ENCODE measurements at regions not wholly inside any gene's neighbourhood (a gene's known extent, or its start where the extent isn't known, plus 50 kb on each side); places are given as distances from the start of the nearest gene placed in this dataset.
"Not testable (repeated sequence)": the region's sequence is repeated elsewhere in the genome, so short reads cannot be mapped to it uniquely, and the experiment has no call there.

DNA sequence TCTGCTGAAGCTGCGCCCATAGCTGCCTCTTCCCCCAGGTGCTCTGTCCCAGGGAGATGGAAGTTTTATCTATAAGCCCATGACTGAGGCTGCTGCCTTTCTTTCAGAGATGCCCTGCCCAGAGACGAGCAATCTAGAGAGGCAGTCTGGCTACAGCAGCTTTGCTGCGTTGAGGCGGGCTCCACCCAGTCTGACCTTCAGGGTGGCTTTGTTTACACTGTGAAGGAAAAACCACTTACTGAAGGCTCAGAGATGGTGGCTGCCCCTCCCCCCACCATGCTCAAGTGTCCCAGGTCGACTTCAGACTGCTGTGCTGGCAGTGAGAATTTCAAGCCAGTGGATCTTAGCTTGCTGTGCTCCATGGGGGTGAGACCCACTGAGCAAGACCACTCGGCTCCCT, 1029.9 kb upstream of the COX7C start:
- DNase-seq; H3K4me3 Mint-ChIP-seq; ATAC-seq; H3K4me1 Mint-ChIP-seq (ENCODE audit: low read depth); H3K36me3 Mint-ChIP-seq (ENCODE audit: insufficient read depth); H3K27me3 Mint-ChIP-seq (ENCODE audit: low read depth): not testable (repeated sequence)
- peaks cover 17% of the 10 kb centered on the region for H3K9me3 Mint-ChIP-seq

DNA sequence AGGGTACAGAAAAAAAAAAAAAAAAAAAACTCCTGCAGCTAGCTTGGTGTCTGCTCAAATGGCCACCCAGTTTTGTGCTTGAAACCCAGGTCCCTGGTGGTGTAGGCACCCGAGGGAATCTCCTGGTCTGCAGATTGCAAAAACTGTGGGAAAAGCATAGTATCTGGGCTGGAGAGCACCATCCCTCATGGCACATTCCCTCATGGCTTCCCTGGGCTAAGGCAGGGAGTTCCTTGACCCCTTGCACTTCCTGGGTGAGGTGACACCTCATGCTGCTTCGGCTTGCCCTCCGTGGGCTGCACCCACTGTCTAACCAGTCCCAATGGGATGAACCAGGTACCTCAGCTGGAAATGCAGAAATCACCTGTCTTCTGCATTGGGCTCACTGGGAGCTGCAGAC, 1029.5 kb upstream of the COX7C start:
- H3K27me3 Mint-ChIP-seq (ENCODE audit: low read depth); DNase-seq; H3K4me3 Mint-ChIP-seq; H3K36me3 Mint-ChIP-seq (ENCODE audit: insufficient read depth); H3K4me1 Mint-ChIP-seq (ENCODE audit: low read depth); ATAC-seq: not testable (repeated sequence)
- peaks cover 17% of the 10 kb centered on the region for H3K9me3 Mint-ChIP-seq

DNA sequence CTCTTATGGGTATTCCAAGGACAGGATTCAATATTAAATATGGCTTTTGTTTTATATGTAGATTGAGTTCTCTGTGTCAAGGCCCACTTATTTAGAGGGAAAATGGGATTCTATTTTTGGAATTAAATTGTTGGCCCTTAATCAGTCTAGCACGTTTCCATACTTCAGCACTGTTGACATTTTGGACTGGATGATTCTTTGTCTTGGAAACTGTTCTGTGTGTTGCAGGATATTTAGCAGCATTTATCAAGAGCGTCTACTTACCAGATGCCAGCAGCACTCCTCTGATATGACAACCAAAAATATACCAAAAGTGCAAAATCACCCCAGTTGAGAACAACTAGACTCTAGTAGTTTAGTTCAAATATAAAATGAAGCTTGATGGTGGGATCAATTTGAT, 1027.0 kb upstream of the COX7C start:
- ATAC-seq: no peak
- DNase-seq: no peak

DNA sequence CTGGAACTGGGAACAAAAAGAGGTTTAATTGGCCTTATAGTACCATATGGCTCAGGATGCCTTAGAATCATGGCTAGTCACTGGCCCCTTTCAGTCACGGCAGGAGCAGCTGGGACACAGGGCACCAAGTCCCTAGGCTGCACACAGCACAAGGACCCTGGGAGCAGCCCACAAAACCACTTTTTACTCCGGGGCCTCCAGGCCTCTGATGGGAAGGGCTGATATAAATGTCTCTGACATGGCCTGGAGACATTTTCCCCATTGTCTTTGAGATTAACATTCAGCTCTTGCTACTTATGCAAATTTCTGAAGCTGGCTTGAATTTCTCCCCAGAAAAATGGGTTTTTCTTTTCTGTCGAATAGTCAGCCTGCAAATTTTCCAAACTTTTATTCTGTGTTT, 1026.4 kb upstream of the COX7C start:
- DNase-seq (no peak), ATAC-seq (no peak)
- Mint-ChIP-seq H3K4me1 (ENCODE audit: low read depth) (no peaks in the 10 kb centered on the region), H3K36me3 (ENCODE audit: insufficient read depth) (no peaks in the 10 kb centered on the region), H3K4me3 (no peak overlapping the region), H3K9me3 (peaks cover 6% of the 10 kb centered on the region), H3K27me3 (ENCODE audit: low read depth) (no peaks in the 10 kb centered on the region)

More for the DNA sequence above, 1027.0 kb upstream of the COX7C start:
- no peaks in the 10 kb centered on the region for H3K4me1 Mint-ChIP-seq (ENCODE audit: low read depth)
- no peaks in the 10 kb centered on the region for H3K27me3 Mint-ChIP-seq (ENCODE audit: low read depth)
- no peak overlapping the region for H3K4me3 Mint-ChIP-seq
- no peaks in the 10 kb centered on the region for H3K36me3 Mint-ChIP-seq (ENCODE audit: insufficient read depth)
- H3K9me3 Mint-ChIP-seq: peaks cover 6% of the 10 kb centered on the region

DNA sequence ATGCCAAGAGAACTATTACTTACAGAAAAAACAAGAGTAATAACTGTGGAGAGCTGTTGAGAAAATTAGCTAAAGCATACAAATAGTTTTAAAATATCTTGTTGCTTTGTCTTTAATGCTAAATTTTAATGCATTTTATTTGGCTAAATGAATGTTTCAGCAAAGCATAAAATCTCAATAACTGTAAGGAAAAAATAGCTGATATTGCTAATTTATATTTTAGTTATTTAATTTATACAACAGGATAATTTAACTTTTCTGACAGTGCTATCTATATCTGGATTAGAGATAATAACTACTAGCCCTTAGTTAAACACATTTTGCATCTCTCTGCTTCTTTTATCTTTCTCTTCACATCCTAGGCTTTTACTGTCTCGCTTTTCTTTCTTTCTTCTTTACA, 1014.9 kb upstream of the COX7C start:
- DNase-seq (no peak), ATAC-seq (no peak)
- Mint-ChIP-seq H3K27me3 (ENCODE audit: low read depth) (no peaks in the 10 kb centered on the region), H3K4me1 (ENCODE audit: low read depth) (no peaks in the 10 kb centered on the region), H3K36me3 (ENCODE audit: insufficient read depth) (no peaks in the 10 kb centered on the region), H3K4me3 (no peak overlapping the region), H3K9me3 (peaks cover 6% of the 10 kb centered on the region)

DNA sequence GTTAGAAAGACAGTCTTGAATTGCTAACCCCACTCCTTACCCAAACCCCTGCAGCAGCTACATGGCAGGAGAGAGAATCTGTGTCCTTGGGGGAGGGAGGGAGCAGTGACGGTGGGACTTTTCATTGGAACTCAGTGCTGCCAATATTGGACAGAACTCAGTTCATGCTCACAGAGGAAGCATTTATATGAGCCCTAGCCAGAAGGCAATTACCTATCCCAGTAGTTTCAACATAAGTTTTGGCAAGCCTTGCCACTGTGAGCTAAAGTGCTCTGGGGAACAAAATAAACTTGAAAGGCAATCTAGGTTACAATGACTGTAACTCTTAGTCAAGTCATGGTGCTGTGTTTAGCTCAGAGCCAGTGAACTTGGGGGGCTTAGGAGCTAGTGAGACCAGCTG, 1013.4 kb upstream of the COX7C start:
- Mint-ChIP-seq H3K4me3 (no peak overlapping the region), H3K27me3 (ENCODE audit: low read depth) (no peaks in the 10 kb centered on the region), H3K36me3 (ENCODE audit: insufficient read depth) (no peaks in the 10 kb centered on the region), H3K4me1 (ENCODE audit: low read depth) (no peaks in the 10 kb centered on the region), H3K9me3 (peaks cover 10% of the 10 kb centered on the region)
- ATAC-seq (no peak), DNase-seq (no peak)

DNA sequence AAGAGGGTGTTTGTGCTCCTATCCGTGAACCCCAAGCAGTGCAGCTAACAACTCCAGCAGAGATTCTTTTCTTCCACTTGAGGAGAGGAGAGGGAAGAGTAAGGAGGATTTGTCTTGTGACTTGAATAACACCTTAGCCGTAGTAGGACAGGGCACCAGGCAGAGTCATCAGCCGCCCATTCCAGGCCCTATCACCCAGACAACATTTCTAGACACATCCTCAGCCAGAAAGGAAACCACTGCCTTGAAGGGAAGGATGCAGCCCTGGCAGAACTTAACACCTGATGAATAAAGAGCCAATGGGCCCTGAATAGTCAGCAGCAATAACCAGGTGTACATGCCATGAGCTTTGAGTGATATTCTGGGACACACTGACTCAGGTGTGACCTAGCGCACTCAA, 1013.0 kb upstream of the COX7C start:
- Mint-ChIP-seq H3K27me3 (ENCODE audit: low read depth) (no peaks in the 10 kb centered on the region), H3K9me3 (peaks cover 10% of the 10 kb centered on the region), H3K4me1 (ENCODE audit: low read depth) (no peaks in the 10 kb centered on the region), H3K4me3 (no peak overlapping the region), H3K36me3 (ENCODE audit: insufficient read depth) (no peaks in the 10 kb centered on the region)
- DNase-seq: no peak
- no peak for ATAC-seq

DNA sequence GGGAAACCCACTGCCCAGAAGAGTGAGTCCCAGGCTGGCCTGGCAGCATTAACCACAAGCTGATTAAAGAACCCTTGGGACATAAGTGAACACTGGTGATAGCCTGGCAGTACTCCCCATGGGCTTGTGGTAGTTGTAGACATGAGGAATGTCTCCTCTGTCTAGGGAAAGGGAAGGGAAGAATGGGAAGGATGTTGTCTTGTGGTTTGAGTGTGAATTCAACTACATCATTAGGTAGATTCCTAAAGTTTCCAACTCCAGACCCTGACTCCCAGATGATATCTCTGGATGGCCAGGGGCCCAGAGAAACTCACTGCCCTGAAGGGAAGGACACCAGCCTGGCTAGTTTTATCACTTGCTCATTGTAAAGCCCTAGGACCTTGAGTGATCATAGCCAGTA, 1012.4 kb upstream of the COX7C start:
- Mint-ChIP-seq H3K27me3 (ENCODE audit: low read depth) (no peaks in the 10 kb centered on the region), H3K4me3 (no peak overlapping the region), H3K36me3 (ENCODE audit: insufficient read depth) (no peaks in the 10 kb centered on the region), H3K9me3 (peaks cover 10% of the 10 kb centered on the region), H3K4me1 (ENCODE audit: low read depth) (no peaks in the 10 kb centered on the region)
- DNase-seq (no peak), ATAC-seq (no peak)

DNA sequence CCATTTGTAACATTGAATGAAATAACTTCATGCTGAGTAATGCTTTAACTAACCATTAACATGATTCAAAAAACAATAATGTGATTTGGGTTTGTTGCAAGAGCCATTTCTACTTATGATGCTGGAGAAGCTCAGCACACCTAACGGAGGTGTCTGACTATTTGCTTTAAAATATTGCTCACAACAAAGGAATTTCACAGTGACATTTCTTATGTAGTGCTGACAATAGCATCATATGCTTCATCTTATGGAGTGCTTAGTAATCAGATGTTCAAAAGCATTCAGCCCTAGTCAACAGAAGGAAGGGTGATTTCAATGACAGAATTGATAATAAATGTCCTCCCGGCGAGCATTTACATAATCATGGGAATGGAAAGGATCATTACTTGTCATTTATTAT, 1003.3 kb upstream of the COX7C start:
- ATAC-seq: no peak
- H3K27me3 Mint-ChIP-seq (ENCODE audit: low read depth): no peaks in the 10 kb centered on the region
- H3K9me3 Mint-ChIP-seq: peaks cover 5% of the 10 kb centered on the region
- no peaks in the 10 kb centered on the region for H3K4me1 Mint-ChIP-seq (ENCODE audit: low read depth)
- no peak overlapping the region for H3K4me3 Mint-ChIP-seq
- DNase-seq: no peak
- no peaks in the 10 kb centered on the region for H3K36me3 Mint-ChIP-seq (ENCODE audit: insufficient read depth)

DNA sequence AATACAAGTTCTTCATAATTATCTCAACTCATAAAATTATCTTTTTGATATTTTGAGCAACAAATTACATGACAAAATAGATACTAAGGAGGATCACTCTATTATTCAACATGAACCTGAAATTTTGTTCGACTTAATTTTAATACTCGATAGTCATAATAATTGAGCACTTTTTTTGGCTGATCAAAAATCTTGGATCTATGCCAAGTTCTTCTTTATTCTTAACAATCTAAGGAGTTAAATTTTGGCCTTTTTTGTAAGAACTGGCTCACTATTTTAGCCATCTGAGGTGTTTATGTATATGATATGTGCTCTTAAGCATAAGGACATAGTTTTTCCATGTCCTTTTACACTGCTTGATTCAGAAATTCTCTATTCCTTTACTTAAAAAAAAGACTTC, 996.1 kb upstream of the COX7C start:
- no peak for ATAC-seq
- no peaks in the 10 kb centered on the region for H3K27me3 Mint-ChIP-seq (ENCODE audit: low read depth)
- H3K9me3 Mint-ChIP-seq: peaks cover 5% of the 10 kb centered on the region
- H3K4me1 Mint-ChIP-seq (ENCODE audit: low read depth): no peaks in the 10 kb centered on the region
- H3K4me3 Mint-ChIP-seq: no peak overlapping the region
- DNase-seq: no peak
- H3K36me3 Mint-ChIP-seq (ENCODE audit: insufficient read depth): no peaks in the 10 kb centered on the region

DNA sequence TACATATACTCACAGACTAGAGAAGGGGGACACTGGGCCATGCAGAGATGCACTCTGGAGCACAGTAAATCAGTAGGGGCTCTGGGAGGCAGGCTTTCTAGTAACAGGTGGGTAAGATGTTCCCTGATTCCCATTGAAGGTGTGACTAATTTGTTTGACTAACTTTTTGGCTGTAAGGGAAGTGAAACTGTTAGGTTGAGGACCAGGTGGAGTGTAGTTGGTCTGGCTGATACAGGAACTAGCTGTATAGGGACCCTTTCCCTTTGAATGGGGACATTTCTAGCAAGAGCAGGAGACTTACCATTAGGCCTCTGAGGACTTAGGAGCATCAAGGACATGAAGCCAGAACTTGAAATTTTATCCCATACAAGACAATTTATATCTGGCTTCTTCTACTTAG, 989.6 kb upstream of the COX7C start:
- Mint-ChIP-seq H3K4me1 (ENCODE audit: low read depth) (no peaks in the 10 kb centered on the region), H3K36me3 (ENCODE audit: insufficient read depth) (no peaks in the 10 kb centered on the region)
- ATAC-seq: no peak

DNA sequence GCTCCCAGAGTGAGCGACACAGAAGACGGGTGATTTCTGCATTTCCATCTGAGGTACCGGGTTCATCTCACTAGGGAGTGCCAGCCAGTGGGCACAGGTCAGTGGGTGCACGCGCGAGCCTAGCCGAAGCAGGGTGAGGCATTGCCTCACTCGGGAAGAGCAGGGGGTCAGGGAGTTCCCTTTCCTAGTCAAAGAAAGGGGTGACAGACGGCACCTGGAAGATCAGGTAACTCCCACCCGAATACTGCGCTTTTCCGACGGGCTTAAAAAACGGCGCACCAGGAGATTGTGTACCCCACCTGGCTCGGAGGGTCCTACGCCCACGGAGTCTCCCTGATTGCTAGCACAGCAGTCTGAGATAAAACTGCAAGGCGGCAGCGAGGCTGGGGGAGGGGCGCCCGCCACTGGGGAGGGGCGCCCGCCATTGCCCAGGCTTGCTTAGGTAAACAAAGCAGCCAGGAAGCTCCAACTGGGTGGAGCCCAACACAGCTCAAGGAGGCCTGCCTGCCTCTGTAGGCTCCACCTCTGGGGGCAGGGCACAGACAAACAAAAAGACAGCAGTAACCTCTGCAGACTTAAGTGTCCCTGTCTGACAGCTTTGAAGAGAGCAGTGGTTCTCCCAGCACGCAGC, 979.1 kb upstream of the COX7C start:
- H3K9me3 Mint-ChIP-seq; ATAC-seq; DNase-seq; H3K36me3 Mint-ChIP-seq (ENCODE audit: insufficient read depth); H3K4me3 Mint-ChIP-seq; H3K27me3 Mint-ChIP-seq (ENCODE audit: low read depth); H3K4me1 Mint-ChIP-seq (ENCODE audit: low read depth): not testable (repeated sequence)

More for the DNA sequence above, 989.6 kb upstream of the COX7C start:
- Mint-ChIP-seq H3K9me3 (no peaks in the 10 kb centered on the region), H3K27me3 (ENCODE audit: low read depth) (no peaks in the 10 kb centered on the region), H3K4me3 (no peak overlapping the region)
- no peak for DNase-seq

DNA sequence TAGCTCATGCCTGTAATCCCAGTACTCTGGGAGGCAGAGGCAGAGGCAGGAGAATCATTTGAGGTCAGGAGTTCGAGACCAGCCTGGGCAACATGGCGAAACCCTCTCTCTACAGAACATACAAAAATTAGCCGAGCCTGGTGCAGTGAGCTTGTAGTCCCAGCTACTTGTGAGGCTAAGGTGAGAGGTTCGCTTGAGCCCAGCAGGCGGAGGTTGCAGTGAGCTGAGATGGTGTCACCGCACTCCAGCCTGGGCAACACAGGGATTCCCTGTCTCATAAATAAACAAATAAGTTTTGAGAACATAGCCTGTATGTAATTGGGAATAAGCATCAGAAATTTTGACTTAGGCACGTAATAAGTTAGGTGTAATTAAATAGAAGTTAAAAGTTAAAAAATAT, 971.7 kb upstream of the COX7C start:
- no peaks in the 10 kb centered on the region for H3K36me3 Mint-ChIP-seq (ENCODE audit: insufficient read depth)
- ATAC-seq (no peak), DNase-seq (no peak)
- H3K9me3 Mint-ChIP-seq: peaks cover 9% of the 10 kb centered on the region
- no peak overlapping the region for H3K4me3 Mint-ChIP-seq
- no peaks in the 10 kb centered on the region for H3K4me1 Mint-ChIP-seq (ENCODE audit: low read depth)
- no peaks in the 10 kb centered on the region for H3K27me3 Mint-ChIP-seq (ENCODE audit: low read depth)

DNA sequence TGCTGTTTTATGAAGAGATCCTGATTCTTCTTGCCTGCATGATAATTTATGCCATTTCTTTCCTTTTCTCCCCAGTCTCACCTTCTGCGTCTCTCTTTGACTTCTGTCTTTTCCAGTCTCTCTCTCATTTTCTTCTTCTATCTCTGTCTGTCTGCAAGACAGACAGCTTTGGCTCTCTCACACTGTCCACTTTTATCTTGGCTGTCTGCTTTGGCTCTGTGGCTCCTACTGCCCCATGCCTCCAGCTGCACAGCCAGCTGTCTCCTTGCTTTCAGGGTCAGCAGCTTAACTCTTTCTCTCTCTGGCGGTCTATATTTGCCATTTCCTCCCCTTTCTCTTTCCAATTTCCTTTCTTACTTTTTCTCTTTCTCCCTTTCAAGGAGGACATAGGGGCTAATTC, 971.1 kb upstream of the COX7C start:
- no peak for DNase-seq
- Mint-ChIP-seq H3K27me3 (ENCODE audit: low read depth) (no peaks in the 10 kb centered on the region), H3K4me3 (no peak overlapping the region), H3K36me3 (ENCODE audit: insufficient read depth) (no peaks in the 10 kb centered on the region), H3K4me1 (ENCODE audit: low read depth) (no peaks in the 10 kb centered on the region), H3K9me3 (peaks cover 13% of the 10 kb centered on the region)
- no peak for ATAC-seq

DNA sequence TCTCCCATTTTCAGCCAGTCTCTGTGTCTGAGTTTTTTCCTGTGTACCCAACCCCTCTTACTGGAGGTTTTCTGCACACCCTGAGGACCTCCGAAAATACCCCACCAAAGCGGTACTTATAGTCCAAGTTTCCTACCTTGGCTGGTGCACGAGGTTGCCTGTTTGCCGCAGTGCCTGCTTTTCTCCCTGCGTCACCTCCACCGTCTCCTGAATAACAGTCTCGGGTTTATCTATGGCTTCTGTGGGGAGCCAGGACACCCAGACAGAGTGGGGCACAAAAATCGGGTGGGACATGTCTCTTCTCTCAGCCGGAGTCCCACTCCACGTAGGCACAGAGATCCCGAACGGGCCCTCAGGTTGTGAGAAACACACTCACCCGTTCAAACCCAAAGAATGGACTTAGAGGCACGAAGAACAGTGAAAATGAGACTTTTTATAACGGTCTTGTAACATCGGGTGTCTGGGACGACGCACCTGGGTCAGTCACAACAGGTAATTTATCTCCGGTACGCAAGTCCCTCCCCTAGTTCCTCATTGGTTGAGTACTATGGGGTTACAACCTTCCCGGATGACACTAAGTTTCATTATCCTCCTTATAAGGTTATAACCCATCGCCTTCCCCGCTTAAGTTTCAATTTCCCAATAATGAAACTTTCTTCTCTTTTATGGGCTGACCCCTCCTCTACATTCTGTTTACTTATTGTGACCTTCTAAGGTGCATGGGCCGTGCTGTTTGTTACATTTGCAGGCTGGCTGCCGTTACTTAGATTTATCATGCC, 970.2 kb upstream of the COX7C start:
- no peak for ATAC-seq
- Mint-ChIP-seq H3K4me1 (ENCODE audit: low read depth) (no peaks in the 10 kb centered on the region), H3K36me3 (ENCODE audit: insufficient read depth) (no peaks in the 10 kb centered on the region), H3K9me3 (peaks cover 15% of the 10 kb centered on the region), H3K4me3 (no peak overlapping the region), H3K27me3 (ENCODE audit: low read depth) (no peaks in the 10 kb centered on the region)
- DNase-seq: no peak

Data from activated T-cell treated with anti-CD3 and anti-CD28 coated beads, Interleukin-2, amount 50 U/mL, for 4 hours (primary cell).